Spleen (tissue), 11 donors: ENCODE measurements at regions not wholly inside any gene's neighbourhood (a gene's known extent, or its start where the extent isn't known, plus 50 kb on each side); places are given as distances from the start of the nearest gene placed in this dataset.

Experiments used
- DNase-seq: peaks from one replicate; pipeline ENCODE4 v3.0.0-alpha.2; 2020
- H3K27ac ChIP-seq, 8 donors: fragments of 200-600 bp; sonication (generic) in 7 of 8; 1 replicate in 4 of 8; 2 replicates in 4 of 8; pipeline versions ENCODE4 v1.5.0 to v1.8.0; 2016 to 2021; ENCODE audit warnings: inconsistent platforms in 4 of 8, mild to moderate bottlenecking in 4 of 8, moderate library complexity in 1 of 8
- H3K27me3 ChIP-seq, 7 donors: fragments of 200-600 bp; sonication (generic) in 6 of 7; replicated peaks in 1 of 7; 1 replicate in 4 of 7; 2 replicates in 3 of 7; pipeline versions ENCODE4 v1.5.0 to v1.8.0; 2016 to 2021; ENCODE audit warnings: inconsistent platforms in 3 of 7, mild to moderate bottlenecking in 1 of 7
- H3K36me3 ChIP-seq, 6 donors: fragments of 200-600 bp; sonication (generic) in 5 of 6; 1 replicate in 4 of 6; 2 replicates in 2 of 6; pipeline versions ENCODE4 v1.5.0 to v1.8.0; 2016 to 2021; ENCODE audit warnings: inconsistent platforms in 2 of 6
- H3K4me1 ChIP-seq, 6 donors: fragments of 200-600 bp; sonication (generic) in 5 of 6; 1 replicate in 3 of 6; 2 replicates in 3 of 6; pipeline versions ENCODE4 v1.5.0 to v1.8.0; 2016 to 2021; ENCODE audit warnings: inconsistent platforms in 3 of 6
- H3K4me3 ChIP-seq, 8 donors: fragments of 200-600 bp; sonication (generic) in 7 of 8; 1 replicate in 4 of 8; 2 replicates in 4 of 8; pipeline versions ENCODE4 v1.5.0 to v1.8.0; 2016 to 2021; ENCODE audit warnings: inconsistent platforms in 4 of 8, mild to moderate bottlenecking in 4 of 8, moderate library complexity in 2 of 8
- H3K9me3 ChIP-seq, 8 donors: fragments of 200-600 bp; sonication (generic) in 7 of 8; 1 replicate in 4 of 8; 2 replicates in 4 of 8; pipeline versions ENCODE4 v1.5.0 to v1.8.0; 2016 to 2021; ENCODE audit warnings: inconsistent platforms in 4 of 8
- CTCF ChIP-seq, 11 experiments: fragments of 200-600 bp in 7 of 11; fragments of 450-650 bp in 4 of 11; sonication (generic) in 4 of 11; IDR thresholded peaks in 8 of 11; conservative IDR thresholded peaks in 3 of 11; 1 replicate in 7 of 11; 2 replicates in 4 of 11; pipeline versions ENCODE4 v1.4.0 to v1.8.0; 2016 to 2021; ENCODE audit warnings: antibody characterized with exemption in 11 of 11, inconsistent platforms in 4 of 11, mild to moderate bottlenecking in 1 of 11
- POLR2A ChIP-seq, 3 donors: fragments of 450-650 bp; IDR thresholded peaks; one replicate each; pipeline ENCODE4 v1.5.1; 2017; ENCODE audit warnings: antibody characterized with exemption in 3 of 3, mild to moderate bottlenecking in 1 of 3
- POLR2AphosphoS5 ChIP-seq, 3 donors: sonication (generic); formaldehyde crosslinking; IDR thresholded peaks; one replicate each; pipeline ENCODE4 v1.5.1; 2017; ENCODE audit warnings: antibody characterized with exemption in 3 of 3
- WGBS, 5 donors: extraction: QIAGEN DNeasy Blood & Tissue Kit in 3 of 5; methylation state at CpG; one replicate each; pipeline versions ENCODE4 v1.1.5 to v1.1.7; 2013 to 2018; 5-methylcytosine and 5-hydroxymethylcytosine counted together
- intact Hi-C: fragments of 100-400 bp; cut with DNase I; formaldehyde crosslinking; loops from one replicate; pipeline ENCODE4 v1.15.0; 2023; ENCODE audit warnings: low total_unique reads
- donor health status: healthy with polysubstance abuse.
- donor health status: DM: no; HTN: no; CAD: no; lungs with moderate emphysema.
- donor health status: DM: no; HTN: no; CAD: no.
- donor health status: Bipolar disorder and iron deficiency.
- donor health status: healthy.
- donor health status: DM: no; HTN: no; CAD: no.
- donor health status: DM: yes; HTN: yes; CAD: no.

GRCh38 chr9:22392523-22392922 lies 54.1 kb upstream of the DMRTA1 start:
- Histone ChIP-seq H3K27me3 (no peaks in the 10 kb centered on the region), H3K4me1 (no peaks in the 10 kb centered on the region), H3K27ac (no peak overlapping the region), H3K36me3 (no peaks in the 10 kb centered on the region), H3K4me3 (no peak overlapping the region), H3K9me3 (peaks cover 0 to 4% (median 0%) of the 10 kb centered on the region in 8 donors)
- WGBS, 5 donors: 58 to 80% (median 63%) methylated on average over 3 of the region's 3 CpGs
- intact Hi-C loops: no loop called here
- TF ChIP-seq POLR2AphosphoS5 (IDR thresholded peaks at IDR 0.05) (no peak), CTCF (IDR thresholded peaks at IDR 0.05 in 8 of 11, conservative IDR thresholded peaks at IDR 0.05 in 3 of 11) (no peak), POLR2A (IDR thresholded peaks at IDR 0.05) (no peak)
- no peak for DNase-seq

GRCh38 chr9:22395687-22396141 lies 50.9 kb upstream of the DMRTA1 start:
- Histone ChIP-seq H3K27me3 (no peaks in the 10 kb centered on the region), H3K9me3 (peaks cover 0 to 4% (median 0%) of the 10 kb centered on the region in 8 donors), H3K4me1 (no peaks in the 10 kb centered on the region), H3K27ac (no peak overlapping the region), H3K4me3 (no peak overlapping the region), H3K36me3 (no peaks in the 10 kb centered on the region)
- intact Hi-C loops: no loop called here
- TF ChIP-seq POLR2A (IDR thresholded peaks at IDR 0.05) (no peak), POLR2AphosphoS5 (IDR thresholded peaks at IDR 0.05) (no peak), CTCF (IDR thresholded peaks at IDR 0.05 in 8 of 11, conservative IDR thresholded peaks at IDR 0.05 in 3 of 11) (no peak)
- WGBS, 5 donors: 54 to 75% (median 63%) methylated on average over 2 of the region's 2 CpGs
- no peak for DNase-seq
